K562 (cell line): ENCODE measurements at regions not wholly inside any gene's neighbourhood (a gene's known extent, or its start where the extent isn't known, plus 50 kb on each side); places are given as distances from the start of the nearest gene placed in this dataset.

Experiments used
- CREB5 ChIP-seq: fragments of 250-450 bp; sonication (Bioruptor Pico); IDR thresholded peaks from 2 replicates; pipeline ENCODE4 v1.5.0; 2020; ENCODE audit warnings: mild to moderate bottlenecking
- CREM ChIP-seq: IDR thresholded peaks from 2 replicates; pipeline ENCODE4 v1.6.1; 2014; ENCODE audit warnings: antibody characterized with exemption, low read depth
- GATAD2A ChIP-seq: fragments of 450-650 bp; IDR thresholded peaks from 2 replicates; pipeline ENCODE4 v1.6.1; 2017
- HNRNPH1 ChIP-seq: fragments of 200-400 bp; formaldehyde crosslinking; optimal IDR thresholded peaks from 2 replicates; pipeline ENCODE3; 2017; ENCODE audit warnings: low read depth, mild to moderate bottlenecking, low read length, moderate library complexity
- ILK ChIP-seq: fragments of 450-650 bp; IDR thresholded peaks from 2 replicates; pipeline ENCODE4 v1.6.1; 2016; ENCODE audit warnings: missing genetic modification characterization, low read depth, mild to moderate bottlenecking, missing compliant biosample characterization, moderate library complexity, borderline replicate concordance
- MAFG ChIP-seq: fragments of 450-650 bp; conservative IDR thresholded peaks from 2 replicates; pipeline ENCODE4 v1.6.1; 2016; ENCODE audit warnings: missing genetic modification characterization, missing compliant biosample characterization
- MCM7 ChIP-seq, 2 experiments: fragments of 450-650 bp; IDR thresholded peaks; 2 replicates each; pipeline ENCODE4 v1.6.1; 2016 to 2018
- MEF2D ChIP-seq: conservative IDR thresholded peaks from 2 replicates; pipeline ENCODE4 v1.6.1; 2016; ENCODE audit warnings: low read depth, missing genetic modification characterization, missing compliant biosample characterization
- MIER1 ChIP-seq: fragments of 450-650 bp; IDR thresholded peaks from 2 replicates; pipeline ENCODE4 v1.6.1; 2016; ENCODE audit warnings: antibody characterized with exemption, mild to moderate bottlenecking, low read depth
- NFIX ChIP-seq: fragments of 250-450 bp; sonication (Bioruptor Pico); IDR thresholded peaks from 2 replicates; pipeline ENCODE4 v1.4.0; 2020; ENCODE audit warnings: low read depth, mild to moderate bottlenecking, moderate library complexity
- NR2F6 ChIP-seq: fragments of 450-650 bp; formaldehyde crosslinking; IDR thresholded peaks from 2 replicates; pipeline ENCODE4 v1.4.0; 2020; ENCODE audit warnings: mild to moderate bottlenecking
- PML ChIP-seq: IDR thresholded peaks from 2 replicates; pipeline ENCODE4 v1.6.1; 2012; ENCODE audit warnings: low read length, inconsistent platforms
- POLR3G ChIP-seq: IDR thresholded peaks from 2 replicates; pipeline ENCODE4 v1.6.1; 2011; ENCODE audit not compliant: insufficient read length, insufficient replicate concordance; ENCODE audit errors: extremely low read depth
- PREB ChIP-seq: sonication (generic); formaldehyde crosslinking; IDR thresholded peaks from 2 replicates; pipeline ENCODE4 v1.8.1; 2023; ENCODE audit warnings: mild to moderate bottlenecking, missing genetic modification reagents
- SAFB ChIP-seq: fragments of 200-400 bp; formaldehyde crosslinking; IDR thresholded peaks from 2 replicates; pipeline ENCODE4 v1.6.1; 2017; ENCODE audit warnings: low read depth, low read length, borderline replicate concordance
- SIN3A ChIP-seq, 2 experiments: fragments of 150-350 bp in 1 of 2; IDR thresholded peaks; 2 replicates each; pipeline ENCODE4 v1.6.1; 2011 to 2016; ENCODE audit warnings: borderline replicate concordance in 2 of 2, low read depth in 2 of 2, low read length in 2 of 2, mild to moderate bottlenecking in 2 of 2, moderate library complexity in 2 of 2; ENCODE audit not compliant: control insufficient read depth in 1 of 2
- SP1 ChIP-seq: sonication (generic); formaldehyde crosslinking; IDR thresholded peaks from 2 replicates; pipeline ENCODE4 v1.8.1; 2022; ENCODE audit warnings: mild to moderate bottlenecking, missing genetic modification reagents
- THAP7 ChIP-seq: fragments of 250-450 bp; sonication (Bioruptor Pico); IDR thresholded peaks from 2 replicates; pipeline ENCODE4 v1.5.0; 2021
- USF1 ChIP-seq: sonication (generic); formaldehyde crosslinking; IDR thresholded peaks from 2 replicates; pipeline ENCODE4 v1.9.0; 2022; ENCODE audit warnings: mild to moderate bottlenecking, missing genetic modification reagents
- ZBTB9 ChIP-seq: fragments of 450-650 bp; formaldehyde crosslinking; IDR thresholded peaks from 2 replicates; pipeline ENCODE4 v1.4.0; 2020; ENCODE audit warnings: mild to moderate bottlenecking, moderate library complexity
- ZFP30 ChIP-seq: fragments of 250-450 bp; sonication (Bioruptor Pico); IDR thresholded peaks from 2 replicates; pipeline ENCODE4 v1.8.0; 2022; ENCODE audit warnings: moderate library complexity, mild to moderate bottlenecking, inconsistent platforms, borderline replicate concordance
- ZKSCAN1 ChIP-seq: fragments of 150-350 bp; IDR thresholded peaks from 2 replicates; pipeline ENCODE4 v1.6.1; 2016; ENCODE audit warnings: low read depth, low read length
- ZNF583 ChIP-seq: fragments of 250-450 bp; sonication (Bioruptor Pico); IDR thresholded peaks from 2 replicates; pipeline ENCODE4 v1.4.0; 2020

GRCh38 chr4:74682567-74683359 lies 111.6 kb downstream of the BTC start (continued):
- no peak for TF ChIP-seq ZNF583 (CRISPR knock-in tag)
- 0 out of 2 replicates have a peak, but pooled peaks have one; percentile 64 for TF ChIP-seq PREB (CRISPR knock-in tag)
- no peak; the same call in 1 of the 2 replicates for TF ChIP-seq PML
- no peak for TF ChIP-seq NR2F6 (CRISPR knock-in tag)
- no peak for TF ChIP-seq MCM7 (IDR thresholded peaks at IDR 0.05)
- TF ChIP-seq MIER1, result no peak
- no peak for TF ChIP-seq POLR3G
- TF ChIP-seq MEF2D (tag), result no peak; the same call in 1 of the 2 replicates
- no peak for TF ChIP-seq ZFP30 (CRISPR knock-in tag)
- peak; percentile 100 for TF ChIP-seq MAFG (tag)
- no peak; the same call in 1 of the 2 replicates for TF ChIP-seq ZBTB9 (CRISPR knock-in tag)
- TF ChIP-seq ILK (tag), result no peak
- no peak for TF ChIP-seq NFIX (CRISPR knock-in tag)
- TF ChIP-seq USF1 (CRISPR knock-in tag), result no peak
- no peak; the same call in 1 of the 2 replicates for TF ChIP-seq ZKSCAN1
- TF ChIP-seq CREM, result peak; percentile 72
- TF ChIP-seq SIN3A (IDR thresholded peaks at IDR 0.05; ENCODE audit: borderline replicate concordance in 2 of 2, control insufficient read depth in 1 of 2, low read depth in 2 of 2, low read length in 2 of 2), result no peak
- TF ChIP-seq GATAD2A, result peak; percentile 87; the same call in 1 of the 2 replicates
- no peak for TF ChIP-seq HNRNPH1
- no peak for TF ChIP-seq CREB5 (CRISPR knock-in tag)
- no peak for TF ChIP-seq THAP7 (CRISPR knock-in tag)
- TF ChIP-seq SAFB, result no peak
- no peak; the same call in 1 of the 2 replicates for TF ChIP-seq SP1 (CRISPR knock-in tag)
